Esophagus squamous epithelium (tissue), 5 donors: ENCODE measurements at regions not wholly inside any gene's neighbourhood (a gene's known extent, or its start where the extent isn't known, plus 50 kb on each side); places are given as distances from the start of the nearest gene placed in this dataset.

Experiments
- DNase-seq: peaks from one replicate; lab custom pipeline; 2025; lab: John Stamatoyannopoulos, UW
- H3K27ac ChIP-seq, 4 donors: fragments of 200-600 bp; sonication (generic); one replicate each; pipeline ENCODE4 v1.5.1; 2016 to 2019; ENCODE audit warnings: mild to moderate bottlenecking in 1 of 4
- H3K27me3 ChIP-seq, 4 donors: fragments of 200-600 bp; sonication (generic); 1 replicate in 3 of 4; 2 replicates in 1 of 4; pipeline versions ENCODE4 v1.5.1 to v1.6.0; 2017 to 2021; ENCODE audit warnings: antibody characterized with exemption in 1 of 4
- H3K36me3 ChIP-seq, 3 donors: fragments of 200-600 bp; sonication (generic); one replicate each; pipeline ENCODE4 v1.5.1; 2016 to 2019
- H3K4me1 ChIP-seq, 3 donors: fragments of 200-600 bp; sonication (generic); one replicate each; pipeline ENCODE4 v1.5.1; 2017 to 2019
- H3K4me3 ChIP-seq, 4 donors: fragments of 200-600 bp; sonication (generic); 1 replicate in 3 of 4; 2 replicates in 1 of 4; pipeline ENCODE4 v1.5.1; 2016 to 2019; ENCODE audit warnings: mild to moderate bottlenecking in 2 of 4, moderate library complexity in 1 of 4
- H3K9me3 ChIP-seq, 3 donors: fragments of 200-600 bp; sonication (generic); one replicate each; pipeline ENCODE4 v1.5.1; 2016 to 2019
- POLR2A ChIP-seq, 4 donors: fragments of 450-650 bp; IDR thresholded peaks; one replicate each; pipeline ENCODE4 v1.6.1; 2017; ENCODE audit warnings: antibody characterized with exemption in 4 of 4, mild to moderate bottlenecking in 4 of 4, moderate library complexity in 3 of 4
- WGBS, 2 donors: methylation state at CpG; one replicate each; pipeline ENCODE4 v1.1.5; 2018; 5-methylcytosine and 5-hydroxymethylcytosine counted together
- intact Hi-C: fragments of 100-400 bp; cut with DNase I; formaldehyde crosslinking; loops from one replicate; pipeline ENCODE4 v1.15.0; 2022
- TF ChIP-seq, protein P1 (sequence below), 6 experiments: fragments of 450-650 bp in 4 of 6; fragments of 200-600 bp in 2 of 6; sonication (generic) in 2 of 6; IDR thresholded peaks; one replicate each; pipeline ENCODE4 v1.5.1; 2016 to 2019; ENCODE audit warnings: antibody characterized with exemption in 6 of 6, mild to moderate bottlenecking in 4 of 6, moderate library complexity in 4 of 6
- donor health status: DM: yes; HTN: yes; CAD: no.

- intact Hi-C loops, result no loop called here
- Histone ChIP-seq H3K4me1 (no peaks in the 10 kb centered on the region), H3K4me3 (no peak overlapping the region), H3K27me3 (no peaks in the 10 kb centered on the region), H3K9me3 (no peaks in the 10 kb centered on the region), H3K36me3 (no peaks in the 10 kb centered on the region), H3K27ac (no peak overlapping the region)
- DNase-seq, result no peak
- TF ChIP-seq POLR2A (IDR thresholded peaks at IDR 0.05), result no peak
- TF ChIP-seq, protein P1, sequence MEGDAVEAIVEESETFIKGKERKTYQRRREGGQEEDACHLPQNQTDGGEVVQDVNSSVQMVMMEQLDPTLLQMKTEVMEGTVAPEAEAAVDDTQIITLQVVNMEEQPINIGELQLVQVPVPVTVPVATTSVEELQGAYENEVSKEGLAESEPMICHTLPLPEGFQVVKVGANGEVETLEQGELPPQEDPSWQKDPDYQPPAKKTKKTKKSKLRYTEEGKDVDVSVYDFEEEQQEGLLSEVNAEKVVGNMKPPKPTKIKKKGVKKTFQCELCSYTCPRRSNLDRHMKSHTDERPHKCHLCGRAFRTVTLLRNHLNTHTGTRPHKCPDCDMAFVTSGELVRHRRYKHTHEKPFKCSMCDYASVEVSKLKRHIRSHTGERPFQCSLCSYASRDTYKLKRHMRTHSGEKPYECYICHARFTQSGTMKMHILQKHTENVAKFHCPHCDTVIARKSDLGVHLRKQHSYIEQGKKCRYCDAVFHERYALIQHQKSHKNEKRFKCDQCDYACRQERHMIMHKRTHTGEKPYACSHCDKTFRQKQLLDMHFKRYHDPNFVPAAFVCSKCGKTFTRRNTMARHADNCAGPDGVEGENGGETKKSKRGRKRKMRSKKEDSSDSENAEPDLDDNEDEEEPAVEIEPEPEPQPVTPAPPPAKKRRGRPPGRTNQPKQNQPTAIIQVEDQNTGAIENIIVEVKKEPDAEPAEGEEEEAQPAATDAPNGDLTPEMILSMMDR (IDR thresholded peaks at IDR 0.05), result no peak
- 72 to 86% methylated on average over 1 to 4 of the region's 4 CpGs for WGBS, 2 donors
These were observed 127.4 kb downstream of the VCX3A start for GRCh38 chrX:6407542-6407941.

DNA sequence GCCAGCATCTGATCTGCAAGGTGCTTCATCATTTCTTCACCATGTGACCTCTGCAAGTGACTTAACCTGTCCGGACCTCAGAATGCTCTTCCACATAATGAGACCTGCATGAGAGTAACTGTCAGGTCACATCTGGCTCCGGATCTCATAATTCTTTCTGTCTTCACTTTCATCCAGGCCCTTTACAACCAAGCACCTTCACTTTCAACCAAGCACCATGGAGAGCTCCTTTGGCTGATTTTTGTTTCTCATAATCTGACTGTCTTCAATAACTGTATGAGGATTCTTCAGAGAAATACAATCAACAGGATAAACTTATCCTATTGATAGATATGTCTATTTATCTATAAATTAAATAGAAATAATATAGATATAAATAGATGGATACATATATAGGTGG is 148.1 kb downstream of the VCX3A start:
- TF ChIP-seq POLR2A (IDR thresholded peaks at IDR 0.05), result no peak
- TF ChIP-seq, protein P1 (IDR thresholded peaks at IDR 0.05), result no peak
- Histone ChIP-seq H3K27me3 (no peaks in the 10 kb centered on the region), H3K36me3 (no peaks in the 10 kb centered on the region), H3K4me3 (no peak overlapping the region), H3K9me3 (no peaks in the 10 kb centered on the region), H3K27ac (no peak overlapping the region), H3K4me1 (no peaks in the 10 kb centered on the region)
- no peak for DNase-seq
- intact Hi-C loops, result no loop called here
- 61 to 64% methylated on average over 2 of the region's 2 CpGs for WGBS, 2 donors

GRCh38 chrX:6384921-6385320 is 150.0 kb downstream of the VCX3A start:
- Histone ChIP-seq H3K36me3 (no peaks in the 10 kb centered on the region), H3K4me3 (no peak overlapping the region), H3K4me1 (no peaks in the 10 kb centered on the region), H3K9me3 (no peaks in the 10 kb centered on the region), H3K27me3 (no peaks in the 10 kb centered on the region), H3K27ac (no peak overlapping the region)
- 51 to 61% methylated on average over 4 of the region's 4 CpGs for WGBS, 2 donors
- DNase-seq, result no peak
- TF ChIP-seq, protein P1 (IDR thresholded peaks at IDR 0.05), result no peak
- no peak for TF ChIP-seq POLR2A (IDR thresholded peaks at IDR 0.05)
- intact Hi-C loops, result no loop called here

GRCh38 chrX:6384371-6384770 is 150.5 kb downstream of the VCX3A start:
- no peak for DNase-seq
- H3K4me3 ChIP-seq, result no peak overlapping the region
- H3K27me3 ChIP-seq, result no peaks in the 10 kb centered on the region
- 69 to 86% methylated on average over 4 to 5 of the region's 6 CpGs for WGBS, 2 donors
- H3K27ac ChIP-seq, result no peak overlapping the region
- TF ChIP-seq POLR2A (IDR thresholded peaks at IDR 0.05), result no peak
- TF ChIP-seq, protein P1 (IDR thresholded peaks at IDR 0.05), result no peak
- no peaks in the 10 kb centered on the region for H3K36me3 ChIP-seq
- no peaks in the 10 kb centered on the region for H3K4me1 ChIP-seq
- no peaks in the 10 kb centered on the region for H3K9me3 ChIP-seq
- intact Hi-C loops, result no loop called here

DNA sequence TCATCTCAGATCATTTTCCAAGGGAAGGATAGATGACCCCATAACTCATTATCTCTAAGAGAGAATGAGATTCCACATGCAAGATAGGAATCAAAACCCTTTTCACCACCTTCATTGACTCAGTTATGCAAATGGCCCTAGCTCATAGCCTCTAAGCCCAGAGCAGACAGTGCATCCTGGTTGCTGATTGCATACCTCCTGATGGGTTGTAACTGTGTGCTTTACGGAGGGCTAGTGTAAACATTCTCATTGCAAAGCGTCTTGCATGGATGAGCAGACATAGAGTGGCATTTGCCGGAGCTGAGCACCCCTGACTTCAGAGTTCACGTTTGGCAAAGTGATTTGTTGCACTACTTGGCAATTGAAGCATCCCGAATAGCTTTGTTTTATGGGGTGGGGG is 151.0 kb downstream of the VCX3A start:
- WGBS, 2 donors, result 30% methylated on average over 5 of the region's 5 CpGs; no CpG with 5 or more reads in 1 of the 2 donors
- Histone ChIP-seq H3K4me3 (no peak overlapping the region), H3K9me3 (no peaks in the 10 kb centered on the region)

More for the DNA sequence above, 151.0 kb downstream of the VCX3A start:
- TF ChIP-seq POLR2A (IDR thresholded peaks at IDR 0.05), result no peak
- TF ChIP-seq, protein P1 (IDR thresholded peaks at IDR 0.05), result no peak
- Histone ChIP-seq H3K27ac (no peak overlapping the region), H3K27me3 (no peaks in the 10 kb centered on the region), H3K36me3 (no peaks in the 10 kb centered on the region), H3K4me1 (no peaks in the 10 kb centered on the region)
- intact Hi-C loops, result no loop called here
- DNase-seq, result no peak
